ENCODE measurements at regions not wholly inside any gene's neighbourhood (a gene's known extent, or its start where the extent isn't known, plus 50 kb on each side); places are given as distances from the start of the nearest gene placed in this dataset.

GRCh38 chr1:182303778-182304177 lies 87.8 kb downstream of the GLUL start:
- TF ChIP-seq POLR2A (IDR thresholded peaks at IDR 0.05) = no peak
- no peak for TF ChIP-seq CTCF (IDR thresholded peaks at IDR 0.05)
